ENCODE measurements at regions not wholly inside any gene's neighbourhood (a gene's known extent, or its start where the extent isn't known, plus 50 kb on each side); places are given as distances from the start of the nearest gene placed in this dataset.
A peak's percentile ranks its signal among the peaks of the same experiment; 100 is the strongest.

DNA sequence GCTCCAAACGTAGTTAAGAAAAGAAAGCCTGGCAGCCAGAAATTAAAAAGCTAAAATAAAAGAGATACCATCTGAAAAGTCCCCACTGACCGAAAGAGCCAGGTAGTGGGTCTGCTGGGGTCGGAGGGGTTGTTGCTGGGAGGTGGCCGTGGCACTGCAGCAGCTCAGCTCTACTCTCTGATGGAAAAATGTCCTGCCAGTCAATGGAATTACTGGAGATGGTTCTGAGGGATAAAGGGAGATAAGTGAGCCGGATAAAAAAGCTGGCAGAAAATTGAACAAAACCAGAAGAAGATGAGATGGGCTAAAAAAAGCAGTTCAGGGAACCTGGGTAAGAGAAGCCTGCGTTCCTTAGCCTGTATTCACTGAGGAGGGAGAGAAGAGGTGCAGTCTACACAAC lies 202.8 kb downstream of the SREK1 start:
- TF ChIP-seq GATA2 (CRISPR knock-in tag; IDR thresholded peaks at IDR 0.05) (peak; percentile 76), FOXM1 (IDR thresholded peaks at IDR 0.05; ENCODE audit: low read depth) (no peak)
- TF ChIP-seq, protein P1, sequence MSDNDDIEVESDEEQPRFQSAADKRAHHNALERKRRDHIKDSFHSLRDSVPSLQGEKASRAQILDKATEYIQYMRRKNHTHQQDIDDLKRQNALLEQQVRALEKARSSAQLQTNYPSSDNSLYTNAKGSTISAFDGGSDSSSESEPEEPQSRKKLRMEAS (IDR thresholded peaks at IDR 0.05; ENCODE audit: low read depth): no peak
- TF ChIP-seq, protein P2, sequence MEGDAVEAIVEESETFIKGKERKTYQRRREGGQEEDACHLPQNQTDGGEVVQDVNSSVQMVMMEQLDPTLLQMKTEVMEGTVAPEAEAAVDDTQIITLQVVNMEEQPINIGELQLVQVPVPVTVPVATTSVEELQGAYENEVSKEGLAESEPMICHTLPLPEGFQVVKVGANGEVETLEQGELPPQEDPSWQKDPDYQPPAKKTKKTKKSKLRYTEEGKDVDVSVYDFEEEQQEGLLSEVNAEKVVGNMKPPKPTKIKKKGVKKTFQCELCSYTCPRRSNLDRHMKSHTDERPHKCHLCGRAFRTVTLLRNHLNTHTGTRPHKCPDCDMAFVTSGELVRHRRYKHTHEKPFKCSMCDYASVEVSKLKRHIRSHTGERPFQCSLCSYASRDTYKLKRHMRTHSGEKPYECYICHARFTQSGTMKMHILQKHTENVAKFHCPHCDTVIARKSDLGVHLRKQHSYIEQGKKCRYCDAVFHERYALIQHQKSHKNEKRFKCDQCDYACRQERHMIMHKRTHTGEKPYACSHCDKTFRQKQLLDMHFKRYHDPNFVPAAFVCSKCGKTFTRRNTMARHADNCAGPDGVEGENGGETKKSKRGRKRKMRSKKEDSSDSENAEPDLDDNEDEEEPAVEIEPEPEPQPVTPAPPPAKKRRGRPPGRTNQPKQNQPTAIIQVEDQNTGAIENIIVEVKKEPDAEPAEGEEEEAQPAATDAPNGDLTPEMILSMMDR (IDR thresholded peaks at IDR 0.05): no peak
